Peyer's patch (tissue), 4 donors: ENCODE measurements at regions not wholly inside any gene's neighbourhood (a gene's known extent, or its start where the extent isn't known, plus 50 kb on each side); places are given as distances from the start of the nearest gene placed in this dataset.

Experiments used
- CTCF ChIP-seq, 6 experiments: fragments of 450-650 bp in 4 of 6; fragments of 200-600 bp in 2 of 6; sonication (generic) in 1 of 6; IDR thresholded peaks; one replicate each; pipeline ENCODE4 v1.5.1; 2017 to 2019; ENCODE audit warnings: antibody characterized with exemption in 6 of 6, mild to moderate bottlenecking in 3 of 6, moderate library complexity in 1 of 6
- POLR2A ChIP-seq, 2 donors: fragments of 450-650 bp; IDR thresholded peaks; one replicate each; pipeline ENCODE4 v1.5.1; 2017; ENCODE audit warnings: antibody characterized with exemption in 2 of 2, mild to moderate bottlenecking in 2 of 2, moderate library complexity in 2 of 2

DNA sequence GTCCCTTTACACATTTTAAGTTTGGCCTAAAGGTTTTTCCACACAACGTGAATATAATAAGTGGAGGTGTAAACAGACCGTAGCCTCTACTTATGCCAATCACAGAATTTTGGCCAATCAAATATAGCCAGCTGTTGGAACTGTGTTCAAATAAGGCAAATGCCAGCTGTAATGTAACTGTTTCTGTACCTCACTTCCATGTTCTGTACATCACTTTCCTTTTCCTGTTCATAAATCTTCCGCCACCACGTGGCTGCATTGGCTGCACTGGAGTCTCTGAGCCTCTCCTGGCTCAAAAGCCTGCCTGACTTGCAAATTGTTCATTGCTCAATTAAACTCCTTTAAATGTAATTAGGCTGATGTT, 105.1 kb upstream of the SMIM31 start:
- no peak for TF ChIP-seq CTCF (IDR thresholded peaks at IDR 0.05)
- TF ChIP-seq POLR2A (IDR thresholded peaks at IDR 0.05), result no peak
